ENCODE measurements at regions not wholly inside any gene's neighbourhood (a gene's known extent, or its start where the extent isn't known, plus 50 kb on each side); places are given as distances from the start of the nearest gene placed in this dataset.

GRCh38 chr6:24064832-24065231 is 61.2 kb upstream of the NRSN1 start:
- no peak for TF ChIP-seq CTCF (IDR thresholded peaks at IDR 0.05; ENCODE audit: low read depth, low read length, missing input control)
- TF ChIP-seq SP1 (IDR thresholded peaks at IDR 0.05): no peak
- TF ChIP-seq RXRA (IDR thresholded peaks at IDR 0.05): no peak
- no peak for TF ChIP-seq YY1 (IDR thresholded peaks at IDR 0.05)
- no peak for TF ChIP-seq MAX (IDR thresholded peaks at IDR 0.05)
- no peak for TF ChIP-seq FOXA1 (IDR thresholded peaks at IDR 0.05)
- no peak for TF ChIP-seq ATF3 (IDR thresholded peaks at IDR 0.05)
- no peak overlapping the region for H3K27ac ChIP-seq (ENCODE audit: low read depth in 1 of 2, low read length in 2 of 2)
- no peaks in the 10 kb centered on the region for H3K36me3 ChIP-seq (ENCODE audit: control insufficient read depth in 4 of 4, insufficient read depth in 3 of 4, low read depth in 1 of 4, low read length in 3 of 4)
- H3K27me3 ChIP-seq (ENCODE audit: control insufficient read depth in 4 of 4, insufficient read depth in 4 of 4, low read length in 3 of 4): no peaks in the 10 kb centered on the region
- H3K4me1 ChIP-seq (ENCODE audit: control insufficient read depth in 4 of 4, insufficient read depth in 4 of 4, low read length in 3 of 4): no peaks in the 10 kb centered on the region
- no peak overlapping the region for H3K4me3 ChIP-seq (ENCODE audit: low read depth in 1 of 3, low read length in 3 of 3)
- no peak for DNase-seq (ENCODE audit: low spot score)
- 47% methylated on average over 1 of the region's 1 CpG for WGBS
- no peaks in the 10 kb centered on the region for H3K9me3 ChIP-seq (ENCODE audit: control insufficient read depth in 4 of 4, low read length in 3 of 4)
- H3K9ac ChIP-seq (ENCODE audit: low read depth in 1 of 2, low read length in 2 of 2): no peak overlapping the region

- 37% methylated on average over 3 of the region's 3 CpGs for WGBS
- Histone ChIP-seq H3K4me1 (ENCODE audit: control insufficient read depth in 4 of 4, insufficient read depth in 4 of 4, low read length in 3 of 4) (no peaks in the 10 kb centered on the region), H3K9ac (ENCODE audit: low read depth in 1 of 2, low read length in 2 of 2) (no peak overlapping the region), H3K9me3 (ENCODE audit: control insufficient read depth in 4 of 4, low read length in 3 of 4) (no peaks in the 10 kb centered on the region), H3K27me3 (ENCODE audit: control insufficient read depth in 4 of 4, insufficient read depth in 4 of 4, low read length in 3 of 4) (no peaks in the 10 kb centered on the region), H3K36me3 (ENCODE audit: control insufficient read depth in 4 of 4, insufficient read depth in 3 of 4, low read depth in 1 of 4, low read length in 3 of 4) (no peaks in the 10 kb centered on the region), H3K4me3 (ENCODE audit: low read depth in 1 of 3, low read length in 3 of 3) (no peak overlapping the region), H3K27ac (ENCODE audit: low read depth in 1 of 2, low read length in 2 of 2) (no peak overlapping the region)
- no peak for DNase-seq (ENCODE audit: low spot score)
- no peak for TF ChIP-seq EGR1 (IDR thresholded peaks at IDR 0.05; ENCODE audit: low read depth in 2 of 2)
Measured at GRCh38 chr6:24069526-24069925, 56.5 kb upstream of the NRSN1 start.

GRCh38 chr6:24072038-24072746 is 53.8 kb upstream of the NRSN1 start:
- H3K36me3 ChIP-seq (ENCODE audit: control insufficient read depth in 4 of 4, insufficient read depth in 3 of 4, low read depth in 1 of 4, low read length in 3 of 4): no peaks in the 10 kb centered on the region
- no peak for DNase-seq (ENCODE audit: low spot score)
- WGBS: 75% methylated on average over 6 of the region's 6 CpGs
- no peak overlapping the region for H3K9ac ChIP-seq (ENCODE audit: low read depth in 1 of 2, low read length in 2 of 2)
- H3K27me3 ChIP-seq (ENCODE audit: control insufficient read depth in 4 of 4, insufficient read depth in 4 of 4, low read length in 3 of 4): no peaks in the 10 kb centered on the region
- H3K9me3 ChIP-seq (ENCODE audit: control insufficient read depth in 4 of 4, low read length in 3 of 4): no peaks in the 10 kb centered on the region
- H3K4me1 ChIP-seq (ENCODE audit: control insufficient read depth in 4 of 4, insufficient read depth in 4 of 4, low read length in 3 of 4): no peaks in the 10 kb centered on the region
- H3K4me3 ChIP-seq (ENCODE audit: low read depth in 1 of 3, low read length in 3 of 3): no peak overlapping the region
- no peak overlapping the region for H3K27ac ChIP-seq (ENCODE audit: low read depth in 1 of 2, low read length in 2 of 2)
- TF ChIP-seq ATF3 (IDR thresholded peaks at IDR 0.05): no peak
- no peak for TF ChIP-seq SP1 (IDR thresholded peaks at IDR 0.05)
- TF ChIP-seq GABPA (IDR thresholded peaks at IDR 0.05 in 1 of 2, conservative IDR thresholded peaks at IDR 0.05 in 1 of 2): no peak
- TF ChIP-seq HNF4G (IDR thresholded peaks at IDR 0.05): no peak
- TF ChIP-seq FOXA2 (IDR thresholded peaks at IDR 0.05): no peak
- TF ChIP-seq TAF1 (conservative IDR thresholded peaks at IDR 0.05): no peak
- no peak for TF ChIP-seq REST (IDR thresholded peaks at IDR 0.05)
- TF ChIP-seq EGR1 (IDR thresholded peaks at IDR 0.05; ENCODE audit: low read depth in 2 of 2): no peak
- no peak for TF ChIP-seq HNF4A (conservative IDR thresholded peaks at IDR 0.05)
- TF ChIP-seq RXRA (IDR thresholded peaks at IDR 0.05): no peak
- TF ChIP-seq NR2F2 (IDR thresholded peaks at IDR 0.05): no peak
- TF ChIP-seq ZBTB33 (IDR thresholded peaks at IDR 0.05): no peak
- TF ChIP-seq MAX (IDR thresholded peaks at IDR 0.05): no peak
- no peak for TF ChIP-seq CTCF (IDR thresholded peaks at IDR 0.05; ENCODE audit: low read depth, low read length, missing input control)
